HG02884 (cell line): ENCODE measurements at regions not wholly inside any gene's neighbourhood (a gene's known extent, or its start where the extent isn't known, plus 50 kb on each side); places are given as distances from the start of the nearest gene placed in this dataset.
"Not testable (repeated sequence)": the region's sequence is repeated elsewhere in the genome, so short reads cannot be mapped to it uniquely, and the experiment has no call there.

ENCODE experiments used
- ATAC-seq: cut with Tn5 transposase; IDR thresholded peaks from one replicate; pipeline ENCODE4 v1.9.1; 2021; ENCODE audit warnings: mild to moderate bottlenecking, moderate library complexity; ENCODE audit not compliant: unreplicated experiment

DNA sequence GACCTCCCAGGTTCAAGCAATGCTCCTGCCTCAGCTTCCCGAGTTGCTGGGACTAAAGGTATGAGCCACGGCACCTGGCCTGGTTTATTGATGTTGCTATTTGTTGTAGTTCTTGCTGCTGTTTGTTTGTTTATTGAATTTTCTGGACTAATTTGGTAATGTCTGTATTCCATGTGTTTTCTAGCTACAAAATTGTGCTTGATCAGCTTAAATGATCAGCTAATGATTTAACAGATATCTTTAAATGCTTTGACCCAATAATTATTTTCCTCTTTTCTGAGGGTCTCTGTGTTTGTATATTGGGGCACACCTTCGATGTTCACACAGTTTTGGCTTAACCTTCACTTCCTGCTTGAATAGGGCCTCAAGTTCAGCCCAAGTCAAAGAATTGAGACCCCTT lies 488.1 kb upstream of the HTR2C start:
- ATAC-seq, result no peak

DNA sequence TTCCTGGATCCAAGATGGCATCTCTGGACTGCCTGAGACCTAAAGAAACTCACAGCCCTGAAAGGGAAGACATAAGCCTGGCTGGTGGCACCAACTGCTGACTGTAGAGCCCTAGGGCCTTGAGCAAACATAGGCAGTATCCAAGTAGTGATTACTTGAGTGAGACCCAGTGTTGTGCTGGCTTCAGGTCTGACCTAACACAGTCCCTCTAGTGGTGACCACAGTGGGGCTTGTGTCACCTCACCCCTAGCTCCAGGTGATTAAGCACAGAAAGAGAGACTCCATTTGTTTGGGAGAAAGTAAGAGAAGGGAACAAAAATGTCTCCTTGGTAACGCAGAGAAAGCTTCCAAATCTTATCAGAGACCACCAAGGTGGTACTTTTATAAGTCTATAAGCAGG lies 496.3 kb upstream of the HTR2C start:
- ATAC-seq, result no peak

GRCh38 chrX:114077773-114078172 lies 506.1 kb upstream of the HTR2C start:
- ATAC-seq, result no peak

DNA sequence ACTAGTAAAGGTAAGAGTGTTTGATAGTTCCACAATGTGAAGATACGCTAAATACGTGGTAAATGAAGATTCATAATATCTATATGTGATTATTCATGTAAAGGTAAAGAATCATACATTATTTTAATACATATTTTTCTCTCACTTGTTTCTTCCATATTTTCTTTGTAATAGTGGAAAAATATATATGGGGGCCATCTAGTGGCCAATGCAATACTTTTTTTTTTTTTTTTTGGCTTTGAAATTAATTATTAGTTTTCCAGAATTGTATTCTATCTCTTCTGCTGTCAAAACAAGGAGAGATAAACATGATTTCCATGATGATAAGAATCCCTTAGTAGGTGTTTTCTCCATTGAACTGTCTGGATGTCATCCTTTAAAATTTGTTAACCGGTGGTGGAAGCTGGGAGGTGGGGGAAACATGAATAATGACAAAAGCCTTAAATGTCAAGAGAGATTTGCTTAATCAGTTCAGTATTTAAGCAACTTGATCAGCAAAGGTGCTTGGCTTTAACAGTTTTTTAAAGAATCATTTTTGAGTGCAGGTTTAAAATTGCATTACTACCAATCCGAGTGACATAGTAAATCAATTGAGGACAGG lies 508.7 kb upstream of the HTR2C start:
- no peak for ATAC-seq

GRCh38 chrX:114073926-114074325 lies 510.0 kb upstream of the HTR2C start:
- ATAC-seq, result no peak

GRCh38 chrX:114071412-114071811 lies 512.5 kb upstream of the HTR2C start:
- ATAC-seq, result no peak

- no peak for ATAC-seq
These were observed 518.2 kb upstream of the HTR2C start for GRCh38 chrX:114065577-114066223.

DNA sequence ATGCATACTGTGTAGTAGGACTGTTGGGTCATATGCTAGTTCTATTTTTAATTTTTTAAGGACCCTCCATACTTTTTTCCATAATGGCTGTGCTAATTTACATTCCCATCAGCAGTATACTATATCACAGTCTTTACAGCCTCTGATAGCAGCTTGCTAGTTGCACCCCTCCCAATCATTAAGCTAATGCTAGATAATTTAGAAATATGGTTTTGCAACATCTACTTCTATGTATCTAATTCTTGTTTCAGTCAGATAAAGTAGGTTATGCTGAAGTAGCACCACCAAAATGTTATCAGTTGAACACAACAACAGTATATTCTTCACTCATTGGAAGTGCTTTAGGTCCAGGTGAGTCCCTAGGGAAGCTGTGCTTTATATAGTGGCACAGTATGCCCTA lies 522.7 kb upstream of the HTR2C start:
- ATAC-seq, result no peak

GRCh38 chrX:114058988-114059418 lies 524.9 kb upstream of the HTR2C start:
- ATAC-seq, result no peak

GRCh38 chrX:114057422-114057821 lies 526.5 kb upstream of the HTR2C start:
- not testable (repeated sequence) for ATAC-seq

DNA sequence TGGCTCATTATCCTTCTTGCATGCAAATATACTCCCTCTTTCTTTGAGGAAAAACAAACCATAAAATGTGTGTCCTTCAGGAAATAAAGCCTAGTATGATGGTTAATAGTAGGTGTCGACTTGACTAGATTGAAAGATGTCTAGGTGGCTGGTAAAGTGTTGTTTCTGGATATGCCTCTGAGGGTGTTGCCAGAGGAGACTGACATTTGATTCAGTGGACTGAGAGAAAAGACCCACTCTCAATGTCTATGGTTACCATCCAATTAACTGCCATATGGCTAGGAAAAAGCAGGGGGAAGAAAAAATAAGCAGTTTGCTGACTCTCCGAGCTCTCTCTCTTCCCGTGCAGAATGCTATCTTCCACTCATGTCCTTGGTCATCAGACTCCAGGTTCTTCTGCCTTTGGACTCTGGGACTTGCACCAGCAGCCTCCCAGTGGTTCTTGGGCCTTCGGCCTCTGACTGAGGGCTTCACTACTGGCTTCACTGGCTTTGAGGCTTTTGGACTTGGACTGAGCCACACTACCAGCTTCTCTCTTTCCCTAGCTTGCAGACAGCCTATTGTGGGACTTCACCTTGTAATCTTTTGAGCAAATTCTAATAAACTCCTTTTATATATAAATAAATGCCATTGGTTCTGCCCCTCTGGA lies 532.1 kb upstream of the HTR2C start:
- ATAC-seq, result no peak

GRCh38 chrX:114050075-114050796 lies 533.6 kb upstream of the HTR2C start:
- ATAC-seq, result no peak

- no peak for ATAC-seq
These were observed 534.8 kb upstream of the HTR2C start for GRCh38 chrX:114049063-114049462.

GRCh38 chrX:114047558-114047957 lies 536.3 kb upstream of the HTR2C start:
- ATAC-seq, result no peak

DNA sequence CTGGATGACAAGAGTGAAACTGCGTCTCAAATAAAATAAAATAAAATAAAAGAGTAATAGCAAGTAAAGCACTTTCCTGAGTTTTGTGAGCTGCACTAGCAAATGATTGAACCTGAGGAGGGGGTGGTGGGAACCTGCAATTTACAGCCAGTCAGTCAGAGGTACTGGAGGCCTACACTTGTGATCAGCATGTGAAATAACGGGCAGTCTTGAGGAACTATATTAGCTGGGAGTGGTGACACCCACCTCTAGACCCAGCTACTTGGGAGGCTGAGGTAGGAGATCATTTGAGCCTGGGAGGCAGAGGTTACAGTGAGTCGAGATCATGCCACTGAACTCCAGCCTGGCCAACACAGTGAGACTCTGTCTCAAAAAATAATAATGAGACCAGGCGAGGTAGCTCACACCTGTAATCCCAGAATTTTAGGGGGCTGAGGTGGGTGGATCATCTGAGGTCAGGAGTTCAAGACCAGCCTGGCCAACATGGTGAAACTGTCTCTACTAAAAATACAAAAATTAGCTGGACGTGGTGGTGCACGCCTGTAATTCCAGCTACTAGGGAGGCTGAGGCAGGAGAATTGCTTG lies 537.1 kb upstream of the HTR2C start:
- no peak for ATAC-seq

DNA sequence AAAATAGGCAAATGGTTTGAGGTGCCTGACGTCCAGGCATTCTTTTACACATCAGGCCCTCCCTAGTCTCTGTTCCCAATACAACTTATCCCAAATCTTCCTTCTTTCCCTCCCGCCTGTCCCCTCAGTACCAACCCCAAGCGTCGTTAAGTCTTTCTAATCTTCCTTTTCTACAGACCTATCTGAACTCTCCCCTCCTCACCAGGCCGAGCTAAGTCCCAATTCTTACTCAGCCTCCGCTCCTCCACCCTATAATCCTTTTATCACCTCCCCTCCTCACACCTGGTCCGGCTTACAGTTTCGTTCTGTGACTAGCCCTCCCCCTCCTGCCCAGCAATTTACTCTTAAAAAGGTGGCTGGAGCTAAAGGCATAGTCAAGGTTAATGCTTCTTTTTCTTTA lies 542.4 kb upstream of the HTR2C start:
- not testable (repeated sequence) for ATAC-seq

DNA sequence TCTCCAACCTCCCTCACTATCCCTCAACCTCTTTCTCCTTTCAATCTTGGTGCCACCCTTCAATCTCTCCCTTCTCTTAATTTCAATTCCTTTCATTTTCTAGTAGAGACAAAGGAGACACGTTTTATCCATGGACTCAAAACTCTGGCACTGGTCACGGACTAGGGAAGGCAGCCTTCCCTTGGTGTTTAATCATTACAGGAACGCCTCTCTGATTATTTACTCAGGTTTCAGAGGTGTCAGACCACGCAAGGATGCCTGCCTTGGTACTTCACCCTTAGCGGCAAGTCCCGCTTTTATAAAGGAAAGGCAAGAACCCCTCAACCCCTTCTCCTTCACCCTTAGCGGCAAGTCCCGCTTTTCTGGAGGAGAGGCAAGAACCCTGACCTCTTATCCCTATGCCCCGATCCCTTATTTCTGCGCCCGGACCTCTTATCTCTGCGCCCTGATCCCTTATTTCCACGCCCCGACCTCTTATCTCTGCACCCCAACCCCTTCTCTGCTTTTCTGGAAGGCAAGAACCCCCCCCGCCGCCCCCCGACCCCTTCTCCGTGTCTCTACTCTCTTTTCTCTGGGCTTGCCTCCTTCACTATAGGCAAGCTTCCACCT lies 543.1 kb upstream of the HTR2C start:
- not testable (repeated sequence) for ATAC-seq

DNA sequence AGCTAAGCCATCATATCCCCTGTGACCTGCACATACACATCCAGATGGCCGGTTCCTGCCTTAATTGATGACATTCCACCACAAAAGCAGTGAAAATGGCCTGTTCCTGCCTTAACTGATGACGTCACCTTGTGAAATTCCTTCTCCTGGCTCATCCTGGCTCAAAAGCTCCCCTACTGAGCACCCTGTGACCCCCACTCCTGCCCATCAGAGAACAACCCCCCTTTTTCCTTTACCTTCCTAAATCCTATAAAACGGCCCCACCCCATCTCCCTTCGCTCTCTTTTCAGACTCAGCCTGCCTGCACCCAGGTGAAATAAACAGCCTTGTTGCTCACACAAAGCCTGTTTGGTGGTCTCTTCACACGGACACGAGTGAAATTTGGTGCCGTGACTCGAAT lies 543.8 kb upstream of the HTR2C start:
- not testable (repeated sequence) for ATAC-seq

GRCh38 chrX:114038358-114038757 lies 545.5 kb upstream of the HTR2C start:
- ATAC-seq, result no peak

- no peak for ATAC-seq
These were observed 546.4 kb upstream of the HTR2C start for GRCh38 chrX:114037515-114037914.
